Panc1 (cell line): ENCODE measurements at regions not wholly inside any gene's neighbourhood (a gene's known extent, or its start where the extent isn't known, plus 50 kb on each side); places are given as distances from the start of the nearest gene placed in this dataset.

Source experiments
- ATAC-seq: fragments of 200-7000 bp; cut with Tn5 transposase; 2 replicates; pipeline ENCODE4 v1.9.1; 2020; ENCODE audit warnings: mild to moderate bottlenecking, moderate library complexity
- BruUV-seq: library from RNA; stranded (reverse); fragments of 400-500 nt; replicated peaks from 2 replicates; lab custom pipeline; 2021; lab: Mats Ljungman, UMichigan
- CTCF ChIA-PET: fragments of 300-600 bp; sonication (Branson Sonifier 250); formaldehyde crosslinking; loops from one replicate; lab custom pipeline; 2022; ENCODE audit warnings: antibody characterized with exemption; lab: Charles Lee
- POLR2A ChIA-PET: fragments of 300-600 bp; sonication (Branson Sonifier 250); formaldehyde crosslinking; loops from one replicate; lab custom pipeline; 2022; ENCODE audit warnings: antibody characterized with exemption; lab: Charles Lee
- DNase-seq: peaks from one replicate; pipeline ENCODE4 v3.0.0-alpha.2; 2010; ENCODE audit warnings: low read depth, low spot score
- H3K27ac ChIP-seq: 2 replicates; pipeline ENCODE4 v1.5.1; 2011; ENCODE audit warnings: mild to moderate bottlenecking, low read length, inconsistent platforms
- H3K27me3 ChIP-seq: fragments of 200-500 bp; sonication (Bioruptor generic); 2 replicates; pipeline ENCODE4 v1.6.0; 2014; ENCODE audit warnings: low read length, inconsistent platforms; ENCODE audit not compliant: control insufficient read depth, insufficient read depth
- H3K36me3 ChIP-seq: fragments of 200-500 bp; sonication (Bioruptor generic); 2 replicates; pipeline ENCODE4 v1.5.1; 2014; ENCODE audit warnings: inconsistent platforms, mild to moderate bottlenecking, low read length, moderate library complexity; ENCODE audit not compliant: control insufficient read depth, insufficient read depth
- H3K4me1 ChIP-seq: 2 replicates; pipeline ENCODE4 v1.5.1; 2011; ENCODE audit warnings: inconsistent platforms, mild to moderate bottlenecking, low read length, moderate library complexity; ENCODE audit not compliant: control insufficient read depth, insufficient read depth
- H3K4me3 ChIP-seq, 2 experiments: 2 replicates each; pipeline ENCODE4 v1.5.1; 2011 to 2012; ENCODE audit warnings: low read depth in 2 of 2, low read length in 2 of 2, mild to moderate bottlenecking in 2 of 2, inconsistent platforms in 1 of 2, moderate library complexity in 1 of 2
- H3K9me3 ChIP-seq: fragments of 200-500 bp; sonication (Bioruptor generic); 2 replicates; pipeline ENCODE4 v1.5.1; 2014; ENCODE audit warnings: low read depth, mild to moderate bottlenecking, inconsistent platforms, low read length, moderate library complexity; ENCODE audit not compliant: control insufficient read depth, insufficient read depth
- POLR2AphosphoS5 ChIP-seq: IDR thresholded peaks from 2 replicates; pipeline ENCODE4 v1.6.1; 2012; ENCODE audit warnings: mild to moderate bottlenecking, low read depth, low read length, moderate library complexity
- SIN3A ChIP-seq: IDR thresholded peaks from 2 replicates; pipeline ENCODE4 v1.6.1; 2012; ENCODE audit warnings: low read depth, mild to moderate bottlenecking, low read length, moderate library complexity, borderline replicate concordance; ENCODE audit not compliant: insufficient read depth
- TCF7L2 ChIP-seq: IDR thresholded peaks from 2 replicates; pipeline ENCODE4 v1.6.1; 2011; ENCODE audit warnings: mild to moderate bottlenecking, low read depth, low read length, inconsistent platforms
- in situ Hi-C: cut with HindIII; loops from 2 replicates; pipeline ENCODE4 v1.10.0; 2016; ENCODE audit warnings: low sequenced_read_pairs, low pct_unique_long_range_greater_than_20kb
- intact Hi-C: fragments of 100-400 bp; cut with micrococcal nuclease; formaldehyde crosslinking; loops from one replicate; pipeline ENCODE4 v1.10.0; 2022; ENCODE audit not compliant: unreplicated experiment
- TF ChIP-seq, protein P1 (sequence below), 2 experiments: IDR thresholded peaks; 2 replicates each; pipeline ENCODE4 v1.6.1; 2011 to 2012; ENCODE audit warnings: low read depth in 2 of 2, control low read depth in 1 of 2, low read length in 1 of 2, mild to moderate bottlenecking in 1 of 2, moderate library complexity in 1 of 2; ENCODE audit not compliant: insufficient read depth in 1 of 2
- TF ChIP-seq, protein P2 (sequence below): fragments of 450-650 bp; IDR thresholded peaks from 2 replicates; pipeline ENCODE4 v1.5.1; 2017; ENCODE audit warnings: mild to moderate bottlenecking

DNA sequence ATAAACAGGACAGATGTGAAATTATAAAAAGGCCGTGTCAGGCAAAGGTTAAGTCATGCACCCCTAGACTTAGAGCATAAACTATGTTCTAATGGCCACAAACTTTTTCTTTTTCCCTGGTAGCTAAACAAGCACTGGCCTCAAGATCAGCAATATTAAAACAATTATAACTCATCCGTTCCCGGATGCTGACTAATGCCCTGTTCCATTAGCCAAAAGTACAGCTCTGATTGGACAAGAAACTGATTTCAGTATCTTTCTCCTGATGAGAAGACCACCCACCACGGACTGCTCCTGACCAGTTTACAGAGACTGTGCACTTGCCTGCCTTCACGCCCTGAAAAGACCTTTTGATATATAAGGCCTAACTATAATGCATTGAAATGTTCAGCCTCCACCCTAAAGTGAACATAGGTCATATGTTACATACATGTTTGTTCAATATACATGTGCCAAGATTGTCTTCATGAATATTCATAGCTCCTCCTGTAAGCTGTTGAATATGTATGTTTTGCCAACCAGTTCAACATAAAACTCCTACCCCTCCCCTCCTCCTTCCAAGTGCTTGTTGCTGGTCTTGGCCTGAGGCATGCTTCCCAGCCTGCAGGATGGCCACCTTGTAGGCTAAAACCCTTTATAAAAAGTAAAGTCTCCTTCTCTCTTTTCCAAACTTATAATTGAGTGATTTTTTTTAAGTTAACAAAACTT lies 162.0 kb downstream of the IPO8 start:
- intact Hi-C loops (loop anchor here (10.0 kb wide), 1 partner anchor 59 kb away; no protein-coding TSS in a partner anchor), in situ Hi-C loops (no loop called here)
- no peak for ATAC-seq
- Histone ChIP-seq H3K9me3 (no peaks in the 10 kb centered on the region), H3K4me3 (no peak overlapping the region), H3K4me1 (no peaks in the 10 kb centered on the region), H3K27ac (no peak overlapping the region), H3K27me3 (peaks cover 5% of the 10 kb centered on the region), H3K36me3 (no peaks in the 10 kb centered on the region)
- ChIA-PET POLR2A (no interaction called here), CTCF (no interaction called here)
- TF ChIP-seq TCF7L2 (no peak), SIN3A (no peak), POLR2AphosphoS5 (no peak)
- TF ChIP-seq, protein P1, sequence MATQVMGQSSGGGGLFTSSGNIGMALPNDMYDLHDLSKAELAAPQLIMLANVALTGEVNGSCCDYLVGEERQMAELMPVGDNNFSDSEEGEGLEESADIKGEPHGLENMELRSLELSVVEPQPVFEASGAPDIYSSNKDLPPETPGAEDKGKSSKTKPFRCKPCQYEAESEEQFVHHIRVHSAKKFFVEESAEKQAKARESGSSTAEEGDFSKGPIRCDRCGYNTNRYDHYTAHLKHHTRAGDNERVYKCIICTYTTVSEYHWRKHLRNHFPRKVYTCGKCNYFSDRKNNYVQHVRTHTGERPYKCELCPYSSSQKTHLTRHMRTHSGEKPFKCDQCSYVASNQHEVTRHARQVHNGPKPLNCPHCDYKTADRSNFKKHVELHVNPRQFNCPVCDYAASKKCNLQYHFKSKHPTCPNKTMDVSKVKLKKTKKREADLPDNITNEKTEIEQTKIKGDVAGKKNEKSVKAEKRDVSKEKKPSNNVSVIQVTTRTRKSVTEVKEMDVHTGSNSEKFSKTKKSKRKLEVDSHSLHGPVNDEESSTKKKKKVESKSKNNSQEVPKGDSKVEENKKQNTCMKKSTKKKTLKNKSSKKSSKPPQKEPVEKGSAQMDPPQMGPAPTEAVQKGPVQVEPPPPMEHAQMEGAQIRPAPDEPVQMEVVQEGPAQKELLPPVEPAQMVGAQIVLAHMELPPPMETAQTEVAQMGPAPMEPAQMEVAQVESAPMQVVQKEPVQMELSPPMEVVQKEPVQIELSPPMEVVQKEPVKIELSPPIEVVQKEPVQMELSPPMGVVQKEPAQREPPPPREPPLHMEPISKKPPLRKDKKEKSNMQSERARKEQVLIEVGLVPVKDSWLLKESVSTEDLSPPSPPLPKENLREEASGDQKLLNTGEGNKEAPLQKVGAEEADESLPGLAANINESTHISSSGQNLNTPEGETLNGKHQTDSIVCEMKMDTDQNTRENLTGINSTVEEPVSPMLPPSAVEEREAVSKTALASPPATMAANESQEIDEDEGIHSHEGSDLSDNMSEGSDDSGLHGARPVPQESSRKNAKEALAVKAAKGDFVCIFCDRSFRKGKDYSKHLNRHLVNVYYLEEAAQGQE (IDR thresholded peaks at IDR 0.05; ENCODE audit: insufficient read depth in 1 of 2, low read depth in 2 of 2, low read length in 1 of 2) = no peak
- TF ChIP-seq, protein P2, sequence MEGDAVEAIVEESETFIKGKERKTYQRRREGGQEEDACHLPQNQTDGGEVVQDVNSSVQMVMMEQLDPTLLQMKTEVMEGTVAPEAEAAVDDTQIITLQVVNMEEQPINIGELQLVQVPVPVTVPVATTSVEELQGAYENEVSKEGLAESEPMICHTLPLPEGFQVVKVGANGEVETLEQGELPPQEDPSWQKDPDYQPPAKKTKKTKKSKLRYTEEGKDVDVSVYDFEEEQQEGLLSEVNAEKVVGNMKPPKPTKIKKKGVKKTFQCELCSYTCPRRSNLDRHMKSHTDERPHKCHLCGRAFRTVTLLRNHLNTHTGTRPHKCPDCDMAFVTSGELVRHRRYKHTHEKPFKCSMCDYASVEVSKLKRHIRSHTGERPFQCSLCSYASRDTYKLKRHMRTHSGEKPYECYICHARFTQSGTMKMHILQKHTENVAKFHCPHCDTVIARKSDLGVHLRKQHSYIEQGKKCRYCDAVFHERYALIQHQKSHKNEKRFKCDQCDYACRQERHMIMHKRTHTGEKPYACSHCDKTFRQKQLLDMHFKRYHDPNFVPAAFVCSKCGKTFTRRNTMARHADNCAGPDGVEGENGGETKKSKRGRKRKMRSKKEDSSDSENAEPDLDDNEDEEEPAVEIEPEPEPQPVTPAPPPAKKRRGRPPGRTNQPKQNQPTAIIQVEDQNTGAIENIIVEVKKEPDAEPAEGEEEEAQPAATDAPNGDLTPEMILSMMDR = no peak
- no TSS peak for BruUV-seq
- DNase-seq = no peak

DNA sequence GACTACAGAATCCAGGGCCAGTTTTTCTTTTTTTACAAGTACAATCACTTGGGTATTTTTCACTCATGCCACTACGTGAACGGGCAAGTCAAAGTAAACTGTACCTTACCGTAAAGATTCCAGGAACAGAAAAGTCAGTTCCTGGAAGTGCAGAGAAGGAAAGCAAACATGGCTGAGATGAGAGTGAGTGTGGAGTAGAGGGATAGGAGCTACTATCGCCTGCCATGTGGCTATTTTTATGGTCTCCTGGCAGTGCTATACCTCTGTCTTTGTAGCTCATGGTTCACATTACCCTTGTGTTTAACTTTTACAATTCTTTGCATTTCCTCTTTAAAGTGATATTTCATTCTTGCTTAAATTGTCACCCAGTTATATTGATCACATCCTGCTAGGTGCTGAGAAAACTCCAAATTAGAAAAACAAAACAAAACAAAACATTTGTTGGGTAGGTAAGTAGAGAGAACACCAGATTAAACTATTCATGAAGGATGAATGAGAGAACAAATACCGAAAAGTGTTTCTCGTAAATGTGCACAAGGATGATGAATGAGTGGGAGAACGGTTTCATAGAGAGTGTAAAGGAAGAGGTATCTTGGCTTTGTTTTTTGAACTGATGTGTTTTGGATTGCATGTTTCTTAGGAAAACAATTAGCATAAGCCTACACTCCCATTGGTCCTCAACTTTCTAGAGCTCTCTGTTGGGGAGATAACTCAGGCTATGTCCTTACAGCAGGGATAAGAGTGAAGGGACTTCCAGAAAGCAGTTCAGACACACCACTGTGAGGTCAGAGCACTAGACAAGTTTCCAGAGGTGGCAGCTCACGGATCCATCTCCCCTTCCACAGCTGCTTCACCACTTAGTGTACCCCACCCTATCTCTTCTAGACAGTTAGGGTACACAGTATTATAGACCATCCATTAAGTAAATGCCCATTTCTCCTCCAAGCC lies 163.7 kb downstream of the IPO8 start:
- ATAC-seq (no peak), DNase-seq (no peak)
- intact Hi-C loops = loop anchor here (10.0 kb wide), 1 partner anchor 57 kb away; no protein-coding TSS in a partner anchor
- no peak overlapping the region for H3K27ac ChIP-seq
- in situ Hi-C loops = no loop called here
- H3K27me3 ChIP-seq = peaks cover 5% of the 10 kb centered on the region
- no peaks in the 10 kb centered on the region for H3K4me1 ChIP-seq
- CTCF ChIA-PET = no interaction called here
- no TSS peak for BruUV-seq
- POLR2A ChIA-PET = no interaction called here
- TF ChIP-seq, protein P2 = no peak
- TF ChIP-seq POLR2AphosphoS5 = no peak
- TF ChIP-seq TCF7L2 = no peak
- no peak for TF ChIP-seq SIN3A
- TF ChIP-seq, protein P1 (IDR thresholded peaks at IDR 0.05; ENCODE audit: insufficient read depth in 1 of 2, low read depth in 2 of 2, low read length in 1 of 2) = no peak
- no peaks in the 10 kb centered on the region for H3K9me3 ChIP-seq
- no peaks in the 10 kb centered on the region for H3K36me3 ChIP-seq
- no peak overlapping the region for H3K4me3 ChIP-seq
